Testis (tissue), 2 donors: ENCODE measurements at regions not wholly inside any gene's neighbourhood (a gene's known extent, or its start where the extent isn't known, plus 50 kb on each side); places are given as distances from the start of the nearest gene placed in this dataset.

Experiments used
- CTCF ChIP-seq, 3 experiments: fragments of 450-650 bp in 2 of 3; fragments of 200-600 bp in 1 of 3; sonication (generic) in 1 of 3; IDR thresholded peaks; one replicate each; pipeline ENCODE4 v1.5.1; 2016 to 2019; ENCODE audit warnings: antibody characterized with exemption in 3 of 3, mild to moderate bottlenecking in 2 of 3, moderate library complexity in 1 of 3
- POLR2A ChIP-seq: fragments of 450-650 bp; IDR thresholded peaks from one replicate; pipeline ENCODE4 v1.6.1; 2017; ENCODE audit warnings: antibody characterized with exemption, mild to moderate bottlenecking, moderate library complexity

GRCh38 chr12:75701859-75702258 lies 190.4 kb upstream of the KRR1 start:
- no peak for TF ChIP-seq CTCF (IDR thresholded peaks at IDR 0.05)
- TF ChIP-seq POLR2A = no peak
